ENCODE measurements at regions not wholly inside any gene's neighbourhood (a gene's known extent, or its start where the extent isn't known, plus 50 kb on each side); places are given as distances from the start of the nearest gene placed in this dataset.

- no peak for TF ChIP-seq JUN (IDR thresholded peaks at IDR 0.05; ENCODE audit: low read depth, low read length)
- TF ChIP-seq KDM1A (IDR thresholded peaks at IDR 0.05; ENCODE audit: borderline replicate concordance, low read length), result no peak
- TF ChIP-seq CTCF (IDR thresholded peaks at IDR 0.05; ENCODE audit: control extremely low read depth in 1 of 3, insufficient read depth in 1 of 3, low read depth in 1 of 3, low read length in 3 of 3), result no peak
- TF ChIP-seq HDAC2 (IDR thresholded peaks at IDR 0.05; ENCODE audit: borderline replicate concordance in 1 of 2, low read depth in 2 of 2, low read length in 2 of 2), result no peak
Observed at GRCh38 chr20:40863355-40863919, 165.2 kb upstream of the TOP1 start.
